AG10803 (cell line): ENCODE measurements at regions not wholly inside any gene's neighbourhood (a gene's known extent, or its start where the extent isn't known, plus 50 kb on each side); places are given as distances from the start of the nearest gene placed in this dataset.
"Not testable (repeated sequence)": the region's sequence is repeated elsewhere in the genome, so short reads cannot be mapped to it uniquely, and the experiment has no call there.

Experiments
- DNase-seq: peaks from one replicate; pipeline ENCODE4 v3.0.0; 2010; ENCODE audit warnings: low read depth
- H3K4me3 ChIP-seq: 2 replicates; pipeline ENCODE4 v1.5.1; 2011; ENCODE audit warnings: mild to moderate bottlenecking, low read length, control low read depth
- TF ChIP-seq, protein P1 (sequence below): conservative IDR thresholded peaks from 2 replicates; pipeline ENCODE4 v1.5.1; 2011; ENCODE audit warnings: mild to moderate bottlenecking, low read length, control low read depth, inconsistent platforms

DNA sequence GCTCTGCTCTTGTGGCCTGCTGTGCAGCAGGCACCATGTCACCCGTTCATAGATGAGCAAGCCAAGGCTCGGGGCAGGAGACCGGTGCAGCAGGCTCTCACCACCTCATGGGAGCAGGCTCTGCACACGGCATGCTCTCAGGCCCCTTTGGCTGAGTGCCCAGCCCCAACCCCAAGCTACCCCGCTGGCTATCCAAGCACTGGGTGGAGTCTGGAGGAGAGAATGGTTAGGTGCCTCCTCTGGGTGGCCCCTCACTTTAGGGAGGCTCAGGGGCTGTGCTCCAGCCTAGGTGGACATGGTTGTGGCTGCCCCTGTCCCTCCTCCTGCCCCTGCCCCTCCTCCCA, 199.9 kb downstream of the IGLL1 start:
- TF ChIP-seq, protein P1, sequence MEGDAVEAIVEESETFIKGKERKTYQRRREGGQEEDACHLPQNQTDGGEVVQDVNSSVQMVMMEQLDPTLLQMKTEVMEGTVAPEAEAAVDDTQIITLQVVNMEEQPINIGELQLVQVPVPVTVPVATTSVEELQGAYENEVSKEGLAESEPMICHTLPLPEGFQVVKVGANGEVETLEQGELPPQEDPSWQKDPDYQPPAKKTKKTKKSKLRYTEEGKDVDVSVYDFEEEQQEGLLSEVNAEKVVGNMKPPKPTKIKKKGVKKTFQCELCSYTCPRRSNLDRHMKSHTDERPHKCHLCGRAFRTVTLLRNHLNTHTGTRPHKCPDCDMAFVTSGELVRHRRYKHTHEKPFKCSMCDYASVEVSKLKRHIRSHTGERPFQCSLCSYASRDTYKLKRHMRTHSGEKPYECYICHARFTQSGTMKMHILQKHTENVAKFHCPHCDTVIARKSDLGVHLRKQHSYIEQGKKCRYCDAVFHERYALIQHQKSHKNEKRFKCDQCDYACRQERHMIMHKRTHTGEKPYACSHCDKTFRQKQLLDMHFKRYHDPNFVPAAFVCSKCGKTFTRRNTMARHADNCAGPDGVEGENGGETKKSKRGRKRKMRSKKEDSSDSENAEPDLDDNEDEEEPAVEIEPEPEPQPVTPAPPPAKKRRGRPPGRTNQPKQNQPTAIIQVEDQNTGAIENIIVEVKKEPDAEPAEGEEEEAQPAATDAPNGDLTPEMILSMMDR = no peak
- H3K4me3 ChIP-seq = no peak overlapping the region
- no peak for DNase-seq

DNA sequence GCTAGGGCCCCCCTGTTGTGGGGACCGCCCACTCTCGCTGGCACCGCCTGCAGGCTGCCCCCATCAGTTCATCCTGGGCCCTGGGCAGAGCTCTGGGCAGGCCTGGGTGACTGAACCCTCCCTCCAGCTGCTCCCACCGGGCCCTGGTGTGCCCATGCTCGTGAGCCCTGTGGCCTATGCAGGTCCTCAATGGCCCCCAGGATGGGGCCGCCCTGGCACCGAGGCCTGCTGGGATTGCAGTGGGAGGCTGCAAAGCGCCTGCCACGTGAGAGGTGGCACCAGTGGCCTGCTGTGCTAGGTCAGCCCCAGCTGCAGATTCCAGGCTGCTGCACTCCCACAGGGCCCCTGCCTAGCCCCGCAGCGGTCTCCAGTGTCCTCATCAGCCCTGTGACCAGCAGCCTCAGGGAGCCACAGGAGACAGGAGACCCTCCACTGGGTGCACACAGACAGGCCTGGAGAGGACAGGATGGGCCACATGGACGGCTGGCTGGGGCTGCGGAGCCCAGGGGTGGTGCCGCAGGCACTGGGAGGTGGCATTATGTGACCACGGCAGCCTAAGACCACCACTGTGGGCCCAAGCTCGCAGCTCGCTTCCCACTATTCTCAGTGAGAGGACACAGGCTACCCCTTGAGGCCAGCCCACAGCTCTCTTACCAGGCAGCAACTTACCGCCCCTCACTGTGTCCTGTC, 199.4 kb downstream of the BCR start:
- DNase-seq, H3K4me3 ChIP-seq: not testable (repeated sequence)

DNA sequence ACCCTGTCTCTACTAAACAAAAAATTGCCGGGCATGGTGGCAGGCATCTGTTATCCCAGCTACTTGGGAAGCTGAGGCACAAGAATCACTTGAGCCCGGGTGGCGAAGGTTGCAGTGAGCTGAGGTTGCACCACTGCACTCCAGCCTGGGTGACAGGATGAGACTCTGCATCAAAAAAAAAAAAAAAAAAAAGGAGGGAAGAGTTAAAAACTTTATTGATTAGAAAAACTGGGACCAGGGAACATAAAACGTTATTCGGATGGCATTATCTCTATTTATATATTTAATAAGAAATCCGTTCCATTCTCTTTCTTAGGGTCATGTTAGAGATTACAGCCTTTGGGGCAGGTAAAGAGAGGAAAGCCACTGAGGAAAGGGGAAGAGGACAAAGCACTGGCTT, 197.5 kb downstream of the BCR start:
- TF ChIP-seq, protein P1 = no peak
- no peak for DNase-seq
- H3K4me3 ChIP-seq = no peak overlapping the region

DNA sequence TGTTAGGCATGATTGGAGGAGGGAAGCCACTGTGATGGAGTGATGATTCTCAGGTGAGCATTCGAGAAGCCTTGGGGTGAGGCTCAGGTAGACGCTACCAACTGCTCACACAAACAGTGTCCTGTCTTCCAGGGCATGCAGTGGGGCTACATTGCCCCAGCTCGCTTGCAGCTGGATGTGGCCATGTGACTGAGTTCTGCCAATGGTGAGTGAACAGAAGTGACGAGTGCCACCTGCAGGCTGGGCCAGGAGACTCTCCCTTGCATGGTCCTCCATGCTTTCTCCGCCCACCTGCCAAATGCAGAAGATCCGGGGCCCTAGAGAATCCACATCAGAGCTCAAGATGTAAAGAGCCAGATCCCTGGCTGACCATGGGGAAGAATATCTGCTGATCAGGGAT, 195.9 kb downstream of the BCR start:
- no peak overlapping the region for H3K4me3 ChIP-seq
- TF ChIP-seq, protein P1 = peak; percentile 25
- no peak for DNase-seq

DNA sequence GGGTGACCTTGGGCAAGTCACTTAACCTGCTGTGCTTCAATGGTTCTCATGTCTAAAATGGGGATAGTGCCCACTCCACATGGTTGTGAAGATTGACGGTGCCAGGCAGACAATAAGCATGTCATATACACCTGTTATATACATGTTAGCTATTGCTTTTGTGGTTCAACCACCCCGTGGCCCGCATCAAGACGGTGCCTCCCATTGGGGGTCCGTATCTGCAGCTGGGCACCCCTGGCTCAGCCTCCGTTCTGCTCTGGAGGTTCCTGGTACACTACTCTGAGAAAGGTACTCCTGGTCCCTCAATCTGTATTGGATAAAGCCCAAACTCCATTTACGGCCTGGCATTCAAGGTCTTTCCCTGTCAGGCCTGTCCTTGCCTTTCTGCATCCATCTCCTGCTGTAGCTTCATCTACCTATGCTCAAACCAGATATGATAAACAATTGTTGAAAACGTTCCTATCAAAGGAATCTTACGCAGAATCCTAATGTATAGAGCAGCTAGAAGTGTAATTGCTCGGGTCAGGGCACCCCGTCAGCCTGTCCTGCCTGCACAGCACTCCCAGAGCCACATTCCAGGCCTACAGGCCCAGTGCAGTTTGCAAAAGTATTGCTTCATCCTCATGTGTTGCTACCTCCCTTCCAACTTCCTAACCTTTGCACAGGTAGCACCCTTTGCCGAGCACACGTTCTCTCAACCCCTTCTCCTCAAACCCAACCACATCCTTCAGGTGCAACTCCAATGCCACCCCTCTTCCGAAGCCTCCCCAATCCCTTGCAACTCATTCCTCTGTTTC, 194.9 kb downstream of the BCR start:
- no peak overlapping the region for H3K4me3 ChIP-seq
- TF ChIP-seq, protein P1 = no peak
- no peak for DNase-seq

DNA sequence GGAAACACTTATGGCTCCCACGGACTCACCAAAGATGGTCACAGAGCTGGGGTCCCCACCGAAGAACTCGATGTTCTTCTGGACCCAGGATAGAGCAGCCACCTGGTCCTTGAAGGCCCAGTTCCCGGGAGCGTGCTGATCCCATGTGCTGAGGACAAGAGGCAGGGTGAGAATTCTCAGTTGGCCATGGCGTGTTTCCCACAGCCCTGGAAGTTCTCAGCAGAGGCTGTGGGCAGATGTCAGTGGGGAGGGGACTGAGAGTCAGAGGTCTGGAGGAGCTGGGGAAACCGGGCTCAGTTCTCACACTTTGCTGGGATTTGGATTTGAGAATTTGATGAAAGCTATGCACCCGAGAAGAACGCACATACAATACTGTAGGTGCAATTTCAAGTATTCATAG, 193.3 kb downstream of the BCR start:
- TF ChIP-seq, protein P1 = no peak
- H3K4me3 ChIP-seq = no peak overlapping the region
- no peak for DNase-seq

DNA sequence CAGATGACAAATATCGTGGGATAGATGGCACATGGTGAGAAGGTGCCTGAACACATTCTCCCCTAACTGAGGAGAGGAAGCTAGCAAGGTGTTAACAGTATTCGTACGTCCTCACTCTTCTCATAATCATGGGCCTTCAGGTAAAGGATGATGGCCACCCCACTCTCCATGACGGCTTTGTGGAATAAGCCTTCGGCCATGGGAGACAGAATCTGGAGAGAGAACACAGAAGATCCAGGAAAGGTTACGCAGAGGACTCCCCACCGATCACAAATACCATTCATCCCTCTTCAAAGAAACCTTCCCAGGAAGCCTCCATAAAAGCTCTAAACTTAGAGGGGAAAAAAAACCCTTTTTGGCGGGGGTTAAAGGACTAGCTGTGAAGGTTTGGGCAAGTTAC, 189.9 kb downstream of the BCR start:
- DNase-seq = no peak
- TF ChIP-seq, protein P1 = no peak

More for the DNA sequence above, 189.9 kb downstream of the BCR start:
- H3K4me3 ChIP-seq = no peak overlapping the region
